ENCODE measurements at regions not wholly inside any gene's neighbourhood (a gene's known extent, or its start where the extent isn't known, plus 50 kb on each side); places are given as distances from the start of the nearest gene placed in this dataset.

DNA sequence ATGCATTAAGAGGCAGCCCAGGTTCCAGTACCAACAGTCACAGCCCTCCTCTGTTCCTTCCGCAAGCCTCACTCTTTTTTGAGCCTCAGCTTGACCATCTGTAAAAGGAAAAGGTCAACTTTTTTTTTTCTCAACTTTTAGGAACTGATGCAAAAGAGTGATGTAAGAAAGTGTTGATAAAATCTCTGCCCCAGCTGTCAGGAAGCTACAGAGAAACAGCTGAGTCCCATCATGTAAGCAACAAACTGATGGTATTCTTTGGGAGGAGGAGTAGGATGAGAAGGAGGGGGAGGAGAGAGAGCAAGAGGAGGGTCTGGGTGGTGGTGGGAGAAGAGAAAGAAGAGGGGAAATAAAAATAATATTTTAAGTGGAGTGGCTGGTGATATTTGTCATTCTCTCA, 233.9 kb upstream of the TSHZ3 start:
- WGBS = 100% methylated on average over 1 of the region's 1 CpG

GRCh38 chr19:31586282-31586681, 237.0 kb upstream of the TSHZ3 start:
- no peak overlapping the region for H3K27ac ChIP-seq (ENCODE audit: low read depth, low read length)
- H3K4me1 ChIP-seq (ENCODE audit: insufficient read depth, low read length) = peaks cover 6% of the 10 kb centered on the region; the same call in 1 of the 2 replicates
- H3K27me3 ChIP-seq (ENCODE audit: insufficient read depth, low read length) = no peaks in the 10 kb centered on the region
- H3K4me3 ChIP-seq (ENCODE audit: low read length) = no peak overlapping the region
- WGBS = 93% methylated on average over 3 of the region's 3 CpGs
- no peaks in the 10 kb centered on the region for H3K9me3 ChIP-seq (ENCODE audit: insufficient read depth, low read depth, low read length)
- H3K36me3 ChIP-seq (ENCODE audit: insufficient read depth, low read length) = no peaks in the 10 kb centered on the region
- H3K9ac ChIP-seq (ENCODE audit: low read depth, low read length) = no peak overlapping the region

More for the DNA sequence above, 233.9 kb upstream of the TSHZ3 start:
- no peaks in the 10 kb centered on the region for H3K27me3 ChIP-seq (ENCODE audit: insufficient read depth, low read length)
- H3K4me3 ChIP-seq (ENCODE audit: low read length) = no peak overlapping the region
- no peak overlapping the region for H3K27ac ChIP-seq (ENCODE audit: low read depth, low read length)
- no peaks in the 10 kb centered on the region for H3K36me3 ChIP-seq (ENCODE audit: insufficient read depth, low read length)
- no peak overlapping the region for H3K9ac ChIP-seq (ENCODE audit: low read depth, low read length)
- H3K9me3 ChIP-seq (ENCODE audit: insufficient read depth, low read depth, low read length) = no peaks in the 10 kb centered on the region
- no peaks in the 10 kb centered on the region for H3K4me1 ChIP-seq (ENCODE audit: insufficient read depth, low read length)

GRCh38 chr19:31589109-31589508, 239.9 kb upstream of the TSHZ3 start:
- Histone ChIP-seq H3K36me3 (ENCODE audit: insufficient read depth, low read length) (no peaks in the 10 kb centered on the region), H3K4me1 (ENCODE audit: insufficient read depth, low read length) (peaks cover 6% of the 10 kb centered on the region; the same call in 1 of the 2 replicates), H3K9ac (ENCODE audit: low read depth, low read length) (no peak overlapping the region), H3K4me3 (ENCODE audit: low read length) (no peak overlapping the region), H3K9me3 (ENCODE audit: insufficient read depth, low read depth, low read length) (no peaks in the 10 kb centered on the region), H3K27me3 (ENCODE audit: insufficient read depth, low read length) (no peaks in the 10 kb centered on the region), H3K27ac (ENCODE audit: low read depth, low read length) (no peak overlapping the region)
- WGBS = 84% methylated on average over 7 of the region's 7 CpGs

DNA sequence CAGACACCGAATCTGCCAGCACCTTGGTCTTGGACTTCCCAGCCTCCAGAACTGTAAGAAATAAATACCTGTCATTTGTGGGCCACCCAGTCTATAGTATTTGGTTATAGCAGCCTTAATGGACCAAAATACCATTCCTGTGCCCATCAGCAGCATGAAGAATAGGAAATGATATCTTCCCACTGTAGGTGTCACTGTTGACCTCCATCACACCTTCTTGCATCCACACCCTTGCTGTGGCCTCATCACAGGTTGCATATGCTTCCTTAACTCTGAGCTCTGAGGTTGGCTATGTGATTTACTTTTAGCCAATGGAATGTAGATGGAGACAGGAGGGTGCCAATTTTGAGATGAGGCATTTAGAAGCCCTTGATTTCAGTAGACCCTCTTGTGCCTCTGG, 242.0 kb upstream of the TSHZ3 start:
- peaks cover 6% of the 10 kb centered on the region; the same call in 1 of the 2 replicates for H3K4me1 ChIP-seq (ENCODE audit: insufficient read depth, low read length)
- no peaks in the 10 kb centered on the region for H3K36me3 ChIP-seq (ENCODE audit: insufficient read depth, low read length)
- no peak overlapping the region for H3K27ac ChIP-seq (ENCODE audit: low read depth, low read length)
- H3K9me3 ChIP-seq (ENCODE audit: insufficient read depth, low read depth, low read length) = no peaks in the 10 kb centered on the region
- no peak overlapping the region for H3K4me3 ChIP-seq (ENCODE audit: low read length)
- no peaks in the 10 kb centered on the region for H3K27me3 ChIP-seq (ENCODE audit: insufficient read depth, low read length)
- 97% methylated on average over 1 of the region's 1 CpG for WGBS
- no peak overlapping the region for H3K9ac ChIP-seq (ENCODE audit: low read depth, low read length)

GRCh38 chr19:31592456-31592855, 243.2 kb upstream of the TSHZ3 start:
- Histone ChIP-seq H3K9me3 (ENCODE audit: insufficient read depth, low read depth, low read length) (no peaks in the 10 kb centered on the region), H3K4me1 (ENCODE audit: insufficient read depth, low read length) (peaks cover 6% of the 10 kb centered on the region; the same call in 1 of the 2 replicates), H3K4me3 (ENCODE audit: low read length) (no peak overlapping the region), H3K9ac (ENCODE audit: low read depth, low read length) (no peak overlapping the region), H3K27me3 (ENCODE audit: insufficient read depth, low read length) (no peaks in the 10 kb centered on the region), H3K36me3 (ENCODE audit: insufficient read depth, low read length) (no peaks in the 10 kb centered on the region), H3K27ac (ENCODE audit: low read depth, low read length) (no peak overlapping the region)
- WGBS = 94% methylated on average over 14 of the region's 14 CpGs

- Histone ChIP-seq H3K9me3 (ENCODE audit: insufficient read depth, low read depth, low read length) (no peaks in the 10 kb centered on the region), H3K27me3 (ENCODE audit: insufficient read depth, low read length) (no peaks in the 10 kb centered on the region), H3K4me1 (ENCODE audit: insufficient read depth, low read length) (no peaks in the 10 kb centered on the region), H3K36me3 (ENCODE audit: insufficient read depth, low read length) (no peaks in the 10 kb centered on the region), H3K9ac (ENCODE audit: low read depth, low read length) (no peak overlapping the region), H3K27ac (ENCODE audit: low read depth, low read length) (no peak overlapping the region), H3K4me3 (ENCODE audit: low read length) (no peak overlapping the region)
- 98% methylated on average over 6 of the region's 6 CpGs for WGBS
Measured at GRCh38 chr19:31594701-31595100, 245.5 kb upstream of the TSHZ3 start.

DNA sequence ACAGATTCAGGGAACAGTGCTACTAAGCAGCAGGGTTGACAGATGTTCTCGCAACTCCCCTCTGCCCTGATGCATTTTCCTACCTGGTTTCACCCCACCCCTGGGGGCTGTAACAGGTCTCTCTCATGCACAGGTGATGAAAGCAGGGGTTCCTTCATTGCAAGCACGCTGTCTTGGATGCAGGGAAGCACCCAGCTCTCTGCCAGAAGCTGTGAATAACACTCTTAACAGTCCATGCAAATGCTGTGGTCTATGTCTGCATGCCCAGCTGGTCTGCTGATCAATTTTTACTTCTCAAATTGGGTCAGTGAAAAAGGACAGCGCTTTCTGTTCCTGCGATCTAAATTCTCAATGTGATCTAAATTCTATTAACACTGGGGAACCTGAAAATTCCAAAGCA, 246.3 kb upstream of the TSHZ3 start:
- no peak overlapping the region for H3K4me3 ChIP-seq (ENCODE audit: low read length)
- WGBS = 94% methylated on average over 4 of the region's 4 CpGs
- H3K9ac ChIP-seq (ENCODE audit: low read depth, low read length) = no peak overlapping the region
- H3K36me3 ChIP-seq (ENCODE audit: insufficient read depth, low read length) = no peaks in the 10 kb centered on the region
- no peaks in the 10 kb centered on the region for H3K4me1 ChIP-seq (ENCODE audit: insufficient read depth, low read length)
- no peaks in the 10 kb centered on the region for H3K9me3 ChIP-seq (ENCODE audit: insufficient read depth, low read depth, low read length)
- H3K27ac ChIP-seq (ENCODE audit: low read depth, low read length) = no peak overlapping the region
- no peaks in the 10 kb centered on the region for H3K27me3 ChIP-seq (ENCODE audit: insufficient read depth, low read length)

DNA sequence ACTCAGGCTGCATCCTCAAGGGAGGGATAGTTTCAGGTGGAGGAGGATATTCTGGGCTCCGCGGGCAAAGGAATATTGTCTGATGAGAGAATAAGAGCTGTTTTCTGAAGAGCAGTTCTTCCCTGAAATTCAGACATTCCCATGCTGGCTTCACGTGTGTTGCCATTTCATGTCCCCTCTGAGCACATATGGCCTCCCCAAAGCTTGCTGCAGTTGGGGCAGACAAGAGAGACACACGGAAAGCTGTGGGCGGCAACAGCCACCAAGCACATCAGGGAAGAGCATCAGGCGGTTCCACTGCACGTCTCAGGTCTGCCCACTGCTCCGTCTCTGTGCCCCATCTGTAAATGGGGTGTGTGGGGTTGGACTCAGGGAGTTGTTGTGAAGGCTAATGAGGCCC, 247.5 kb upstream of the TSHZ3 start:
- Histone ChIP-seq H3K4me1 (ENCODE audit: insufficient read depth, low read length) (no peaks in the 10 kb centered on the region), H3K36me3 (ENCODE audit: insufficient read depth, low read length) (no peaks in the 10 kb centered on the region), H3K27ac (ENCODE audit: low read depth, low read length) (no peak overlapping the region), H3K27me3 (ENCODE audit: insufficient read depth, low read length) (no peaks in the 10 kb centered on the region), H3K4me3 (ENCODE audit: low read length) (no peak overlapping the region), H3K9me3 (ENCODE audit: insufficient read depth, low read depth, low read length) (no peaks in the 10 kb centered on the region), H3K9ac (ENCODE audit: low read depth, low read length) (no peak overlapping the region)
- 96% methylated on average over 8 of the region's 8 CpGs for WGBS

DNA sequence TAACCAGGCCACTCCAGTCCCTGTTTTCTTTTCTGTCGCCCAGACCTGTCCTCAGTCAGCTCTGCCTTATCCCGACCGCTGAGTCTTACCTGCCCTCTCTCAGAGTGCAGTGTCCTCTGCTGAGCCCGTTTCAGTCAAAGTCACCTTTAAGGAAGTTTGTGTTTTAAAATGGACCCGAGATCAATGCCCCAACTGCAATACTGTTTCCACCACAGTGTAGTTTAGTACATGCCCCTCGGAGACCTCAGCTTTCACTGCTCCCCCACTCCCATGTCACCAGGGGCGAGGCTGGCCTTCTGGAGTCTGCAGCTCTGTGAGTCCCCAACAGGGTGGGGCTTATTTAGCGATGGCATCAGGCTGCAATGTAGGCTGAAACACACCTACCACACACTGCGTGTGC, 248.4 kb upstream of the TSHZ3 start:
- Histone ChIP-seq H3K4me1 (ENCODE audit: insufficient read depth, low read length) (no peaks in the 10 kb centered on the region), H3K36me3 (ENCODE audit: insufficient read depth, low read length) (no peaks in the 10 kb centered on the region), H3K9ac (ENCODE audit: low read depth, low read length) (no peak overlapping the region), H3K27ac (ENCODE audit: low read depth, low read length) (no peak overlapping the region), H3K4me3 (ENCODE audit: low read length) (no peak overlapping the region), H3K9me3 (ENCODE audit: insufficient read depth, low read depth, low read length) (no peaks in the 10 kb centered on the region), H3K27me3 (ENCODE audit: insufficient read depth, low read length) (no peaks in the 10 kb centered on the region)
- WGBS = 94% methylated on average over 9 of the region's 9 CpGs

GRCh38 chr19:31598730-31599238, 249.5 kb upstream of the TSHZ3 start:
- Histone ChIP-seq H3K36me3 (ENCODE audit: insufficient read depth, low read length) (no peaks in the 10 kb centered on the region), H3K4me3 (ENCODE audit: low read length) (no peak overlapping the region), H3K9me3 (ENCODE audit: insufficient read depth, low read depth, low read length) (no peaks in the 10 kb centered on the region), H3K4me1 (ENCODE audit: insufficient read depth, low read length) (no peaks in the 10 kb centered on the region), H3K27ac (ENCODE audit: low read depth, low read length) (no peak overlapping the region), H3K9ac (ENCODE audit: low read depth, low read length) (no peak overlapping the region), H3K27me3 (ENCODE audit: insufficient read depth, low read length) (no peaks in the 10 kb centered on the region)
- WGBS = 94% methylated on average over 1 of the region's 2 CpGs

DNA sequence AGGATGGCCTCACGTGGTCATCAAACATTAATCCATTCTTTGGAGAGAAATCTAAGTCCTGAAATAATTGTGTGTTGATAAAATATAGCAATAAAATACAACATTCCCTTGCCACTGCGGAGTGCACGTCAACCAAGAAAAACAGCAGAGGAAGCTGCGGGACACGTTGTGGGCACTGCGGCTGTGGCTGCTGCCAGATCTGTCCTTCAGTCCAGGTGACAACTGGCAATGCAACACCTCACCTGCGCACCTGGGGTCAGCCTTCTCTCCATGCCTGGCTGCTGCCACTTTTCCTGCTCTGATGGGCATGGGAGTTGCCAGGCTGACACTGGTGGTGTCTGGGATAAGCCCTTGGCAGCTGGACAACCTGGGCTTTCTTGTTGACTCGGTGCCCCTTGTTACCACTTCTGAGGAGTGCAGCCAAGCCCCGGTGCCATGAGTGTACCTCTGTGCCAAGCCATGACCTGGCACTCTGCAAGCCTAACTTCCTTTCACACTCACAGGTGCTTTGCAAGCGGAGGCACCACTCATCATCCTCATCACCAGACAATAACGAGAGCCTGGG, 251.6 kb upstream of the TSHZ3 start:
- 94% methylated on average over 11 of the region's 11 CpGs for WGBS

GRCh38 chr19:31601855-31602254, 252.6 kb upstream of the TSHZ3 start:
- H3K4me1 ChIP-seq (ENCODE audit: insufficient read depth, low read length) = no peaks in the 10 kb centered on the region
- no peaks in the 10 kb centered on the region for H3K9me3 ChIP-seq (ENCODE audit: insufficient read depth, low read depth, low read length)
- no peaks in the 10 kb centered on the region for H3K27me3 ChIP-seq (ENCODE audit: insufficient read depth, low read length)
- no peak overlapping the region for H3K27ac ChIP-seq (ENCODE audit: low read depth, low read length)
- 96% methylated on average over 9 of the region's 9 CpGs for WGBS
- H3K36me3 ChIP-seq (ENCODE audit: insufficient read depth, low read length) = no peaks in the 10 kb centered on the region
- H3K4me3 ChIP-seq (ENCODE audit: low read length) = no peak overlapping the region
- no peak overlapping the region for H3K9ac ChIP-seq (ENCODE audit: low read depth, low read length)

More for the DNA sequence above, 251.6 kb upstream of the TSHZ3 start:
- no peaks in the 10 kb centered on the region for H3K27me3 ChIP-seq (ENCODE audit: insufficient read depth, low read length)
- no peaks in the 10 kb centered on the region for H3K36me3 ChIP-seq (ENCODE audit: insufficient read depth, low read length)
- H3K4me1 ChIP-seq (ENCODE audit: insufficient read depth, low read length) = no peaks in the 10 kb centered on the region
- no peak overlapping the region for H3K9ac ChIP-seq (ENCODE audit: low read depth, low read length)
- no peak overlapping the region for H3K4me3 ChIP-seq (ENCODE audit: low read length)
- no peaks in the 10 kb centered on the region for H3K9me3 ChIP-seq (ENCODE audit: insufficient read depth, low read depth, low read length)
- no peak overlapping the region for H3K27ac ChIP-seq (ENCODE audit: low read depth, low read length)
